HL-60 (cell line): ENCODE measurements at regions not wholly inside any gene's neighbourhood (a gene's known extent, or its start where the extent isn't known, plus 50 kb on each side); places are given as distances from the start of the nearest gene placed in this dataset.

Source experiments
- CTCF ChIP-seq: IDR thresholded peaks from one replicate; pipeline ENCODE4 v1.5.1; 2011; ENCODE audit warnings: low read length, control low read depth, inconsistent platforms; ENCODE audit not compliant: insufficient read depth
- POLR2AphosphoS5 ChIP-seq: IDR thresholded peaks from 2 replicates; pipeline ENCODE4 v1.6.1; 2012; ENCODE audit warnings: low read depth

DNA sequence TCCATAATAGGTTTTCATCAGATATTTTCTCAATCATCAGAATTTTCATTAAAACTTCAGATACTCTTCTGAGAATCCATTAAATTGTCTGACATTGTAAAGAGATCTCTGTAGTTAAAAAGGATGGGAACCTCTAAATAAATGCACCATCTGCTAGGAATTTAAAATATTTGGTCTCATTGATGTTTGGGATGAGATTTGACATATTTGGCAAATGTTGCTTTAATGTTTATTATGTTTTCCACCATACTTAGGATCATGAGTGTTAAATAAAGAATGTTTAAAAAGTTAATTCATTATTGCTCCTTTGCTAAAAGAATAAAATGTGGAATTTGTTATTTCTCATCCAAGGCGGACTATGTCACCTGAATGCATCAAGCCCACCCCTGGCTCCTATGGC, 85.5 kb upstream of the VANGL1 start:
- no peak for TF ChIP-seq POLR2AphosphoS5
- TF ChIP-seq CTCF = no peak
